RPMI8226 (cell line): ENCODE measurements at regions not wholly inside any gene's neighbourhood (a gene's known extent, or its start where the extent isn't known, plus 50 kb on each side); places are given as distances from the start of the nearest gene placed in this dataset.

Source experiments
- DNase-seq: peaks from one replicate; pipeline ENCODE4 v3.0.0-alpha.2; 2015

- DNase-seq: no peak
Measured at GRCh38 chr9:17017931-17018491, 116.8 kb upstream of the CNTLN start.

- no peak for DNase-seq
Measured at GRCh38 chr9:17013891-17014290, 120.9 kb upstream of the CNTLN start.

DNA sequence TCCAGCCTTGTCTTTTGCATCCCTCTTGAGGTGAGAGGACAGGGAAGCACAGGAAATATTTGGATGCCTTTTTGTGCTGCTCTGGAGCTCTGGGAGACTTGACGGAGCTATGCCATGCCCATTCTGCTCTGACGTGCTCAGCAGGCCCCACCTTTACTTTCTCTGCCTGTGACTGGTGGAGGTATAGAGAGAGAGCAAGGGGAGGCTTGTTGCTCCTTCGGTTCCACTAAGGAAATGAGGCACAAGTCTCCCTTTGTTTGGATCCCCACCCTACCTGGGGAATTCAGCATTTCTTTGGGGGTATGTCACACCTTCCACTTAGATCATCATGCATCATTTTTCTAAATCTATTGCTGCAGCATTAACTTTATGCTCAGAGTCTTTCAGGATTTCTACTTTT lies 121.8 kb upstream of the CNTLN start:
- DNase-seq: no peak

- DNase-seq: no peak
Measured at GRCh38 chr9:17011880-17012279, 123.0 kb upstream of the CNTLN start.

GRCh38 chr9:17009071-17009470 lies 125.8 kb upstream of the CNTLN start:
- DNase-seq: no peak

GRCh38 chr9:17005056-17005823 lies 129.6 kb upstream of the CNTLN start:
- DNase-seq: peak; percentile 8

DNA sequence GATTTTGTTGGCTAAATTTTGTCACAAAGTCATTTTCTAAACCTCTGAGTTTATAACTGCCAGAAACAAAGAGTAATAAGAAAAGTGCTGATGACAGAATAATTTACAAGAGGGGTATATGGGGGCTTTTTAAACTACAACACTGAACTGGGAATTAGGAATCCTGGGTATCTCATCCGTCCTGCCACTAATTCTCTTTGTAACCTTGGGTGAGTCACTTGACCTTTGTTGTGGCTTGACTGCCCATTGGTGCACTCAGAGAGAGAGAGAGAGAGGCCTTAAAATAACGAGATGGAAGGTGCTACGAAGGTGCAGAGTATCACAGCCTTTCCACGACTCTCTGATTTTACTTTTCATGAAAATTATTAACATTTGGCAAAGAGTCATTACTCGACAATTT lies 130.3 kb upstream of the CNTLN start:
- no peak for DNase-seq

GRCh38 chr9:17003576-17004240 lies 131.1 kb upstream of the CNTLN start:
- DNase-seq: no peak

GRCh38 chr9:16996901-16997491 lies 126.5 kb upstream of the BNC2 start:
- DNase-seq: no peak

DNA sequence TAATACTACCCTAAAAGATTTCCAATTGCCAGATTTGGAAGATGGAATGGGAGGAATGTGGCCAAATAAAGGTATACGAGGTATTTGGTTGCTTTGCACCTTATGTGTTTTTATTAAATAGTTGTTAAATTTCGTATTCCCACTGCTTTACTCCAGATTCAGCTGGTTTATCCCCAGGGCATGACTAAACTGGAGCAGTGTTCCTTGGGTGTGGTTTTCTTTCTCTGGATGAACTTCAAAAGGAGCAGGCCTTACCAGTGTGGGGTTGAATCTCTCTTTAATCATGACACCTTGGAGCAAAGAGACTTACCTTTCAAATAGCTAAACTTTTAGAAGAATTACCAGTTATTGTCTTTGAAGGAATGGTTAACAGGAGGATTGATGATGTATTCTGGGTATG lies 121.7 kb upstream of the BNC2 start:
- DNase-seq: no peak

GRCh38 chr9:16987026-16987425 lies 116.6 kb upstream of the BNC2 start:
- DNase-seq: no peak

- no peak for DNase-seq
Measured at GRCh38 chr9:16986556-16986955, 116.1 kb upstream of the BNC2 start.

GRCh38 chr9:16985559-16986348 lies 115.3 kb upstream of the BNC2 start:
- DNase-seq: no peak

DNA sequence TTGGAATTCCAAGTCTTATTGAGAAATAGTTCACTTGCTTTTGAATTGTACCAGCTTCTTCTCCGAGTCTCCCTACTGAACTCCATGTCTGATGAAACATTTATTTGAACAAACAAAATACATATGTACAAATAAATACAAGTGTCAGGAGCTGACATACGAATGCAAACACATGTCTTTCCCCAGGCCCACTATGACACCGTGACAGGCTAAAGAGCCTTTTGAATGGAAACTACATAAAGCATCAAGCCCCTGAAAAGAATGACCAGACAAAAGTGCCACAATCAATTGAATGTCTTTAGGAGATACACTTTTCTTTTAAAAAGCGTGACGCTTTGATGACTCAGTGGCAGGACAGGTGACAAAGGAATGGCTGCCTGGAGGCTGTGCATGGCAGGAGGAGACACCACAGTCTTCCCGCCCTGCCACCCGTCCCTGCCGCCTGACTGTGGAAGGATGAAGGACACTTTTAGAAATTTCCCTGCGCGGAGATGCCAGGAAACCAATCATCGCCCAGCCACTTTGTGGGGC lies 112.4 kb upstream of the BNC2 start:
- no peak for DNase-seq

DNA sequence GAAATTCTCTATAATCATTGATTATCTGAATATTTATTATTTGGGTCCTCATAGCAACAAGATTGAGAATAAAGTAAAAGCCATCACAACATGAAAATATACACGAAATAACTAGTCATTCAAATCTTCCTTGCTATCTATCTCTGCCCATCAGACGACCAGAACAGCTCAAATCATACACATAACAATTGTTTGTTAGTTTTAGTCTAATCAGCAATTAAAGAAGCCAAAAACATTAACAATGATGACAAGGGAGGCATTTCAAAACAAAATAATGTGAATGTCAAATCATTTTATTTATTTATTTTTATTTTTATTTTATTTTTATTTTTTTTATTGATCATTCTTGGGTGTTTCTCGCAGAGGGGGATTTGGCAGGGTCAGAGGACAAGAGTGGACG lies 106.0 kb upstream of the BNC2 start:
- no peak for DNase-seq

DNA sequence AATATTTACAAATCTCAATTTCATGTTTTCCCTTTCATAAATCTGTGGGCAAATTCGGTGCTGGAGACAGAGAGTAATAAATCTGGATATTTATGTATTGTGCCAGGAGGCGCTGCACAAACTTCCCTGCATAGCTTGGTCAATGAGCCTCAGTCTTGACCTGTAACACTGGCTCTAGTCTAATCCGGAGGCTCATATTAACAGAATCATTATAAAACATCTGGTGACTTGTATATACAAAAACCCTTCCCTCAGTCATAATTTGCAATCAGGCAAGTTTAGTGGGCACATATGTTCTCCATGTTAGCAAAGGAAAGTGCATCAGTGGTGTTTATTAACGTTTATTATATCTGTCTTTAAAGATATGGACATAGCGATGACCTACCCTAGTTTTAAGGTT lies 104.0 kb upstream of the BNC2 start:
- DNase-seq: no peak

GRCh38 chr9:16970321-16970720 lies 99.9 kb upstream of the BNC2 start:
- no peak for DNase-seq

GRCh38 chr9:16964228-16964627 lies 93.8 kb upstream of the BNC2 start:
- no peak for DNase-seq

DNA sequence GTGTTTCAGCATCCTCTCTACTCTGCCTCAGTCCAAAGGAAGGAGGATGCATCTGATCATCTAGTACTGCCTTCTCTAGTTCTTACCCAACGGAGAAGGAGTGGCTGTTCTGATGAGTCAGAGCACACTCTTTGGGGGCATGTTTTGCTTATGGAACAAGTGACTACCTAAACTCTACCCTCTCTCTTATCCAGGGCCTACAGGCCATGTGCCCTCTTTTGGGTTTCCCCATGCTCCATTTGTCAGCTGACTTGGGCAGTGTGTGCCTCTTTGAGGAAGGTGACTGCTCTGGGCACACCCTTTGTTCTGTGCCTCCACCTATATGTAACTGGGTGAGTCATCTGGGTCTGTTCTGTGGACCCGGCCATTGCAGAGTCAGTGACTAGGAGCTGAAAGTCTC lies 89.6 kb upstream of the BNC2 start:
- no peak for DNase-seq

DNA sequence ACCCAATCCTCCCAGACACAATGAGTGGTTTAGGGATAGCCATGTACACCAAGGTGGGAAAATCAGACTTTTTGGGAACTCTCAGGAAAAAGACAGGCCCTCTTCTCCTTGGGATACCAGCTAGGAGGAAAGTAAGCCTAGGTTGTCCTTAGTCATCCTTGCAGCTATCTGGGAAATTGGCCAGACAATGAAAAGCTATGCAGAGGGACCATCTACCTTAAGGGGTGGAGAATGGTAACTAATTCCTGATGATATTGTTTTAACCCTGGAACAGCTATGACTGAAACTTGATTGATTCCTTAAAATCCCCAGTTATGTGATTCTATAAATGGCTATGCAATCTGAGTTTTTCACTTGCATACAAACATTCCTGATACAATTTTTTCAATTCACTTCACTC lies 88.9 kb upstream of the BNC2 start:
- DNase-seq: no peak

DNA sequence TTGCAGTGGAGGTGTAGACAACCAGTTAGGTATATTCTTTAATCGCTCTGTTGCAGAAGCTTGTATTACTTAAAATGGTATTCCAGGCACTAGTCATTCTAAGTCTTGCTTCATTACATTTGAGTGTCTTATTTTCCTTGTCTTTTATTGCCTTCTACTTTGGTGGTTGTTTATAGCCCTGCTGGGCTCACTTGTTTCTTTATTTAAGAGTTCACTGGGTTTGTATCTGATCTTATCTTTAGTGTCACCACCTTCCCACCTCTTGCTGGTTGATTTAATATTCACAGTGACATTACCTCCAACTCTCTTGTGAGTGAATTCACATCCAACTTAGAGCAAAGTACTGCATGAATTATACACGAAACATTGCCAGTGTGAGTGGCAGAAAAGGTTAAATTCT lies 83.6 kb upstream of the BNC2 start:
- no peak for DNase-seq

GRCh38 chr9:16951502-16951901 lies 81.0 kb upstream of the BNC2 start:
- no peak for DNase-seq

DNA sequence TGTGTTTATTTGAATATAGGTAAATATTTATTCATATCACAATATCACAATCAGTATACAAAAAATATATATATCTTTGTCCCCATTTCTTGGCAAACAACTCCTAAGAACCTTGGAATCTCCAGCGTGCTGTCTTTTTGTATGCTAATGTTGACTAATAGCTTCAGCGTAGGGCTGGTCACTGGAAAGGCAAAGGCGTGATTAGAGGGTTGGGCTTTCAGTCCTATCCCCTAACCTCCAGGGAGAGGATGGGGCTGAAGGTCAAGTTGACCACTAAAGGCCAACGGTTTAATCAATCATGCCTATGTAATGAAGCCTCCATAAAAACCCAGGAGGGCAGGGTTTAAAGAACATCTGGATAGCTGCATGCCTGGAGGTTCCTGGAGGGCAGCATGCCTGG lies 79.6 kb upstream of the BNC2 start:
- DNase-seq: no peak
